ENCODE measurements at regions not wholly inside any gene's neighbourhood (a gene's known extent, or its start where the extent isn't known, plus 50 kb on each side); places are given as distances from the start of the nearest gene placed in this dataset.
A peak's percentile ranks its signal among the peaks of the same experiment; 100 is the strongest.
"Not testable (repeated sequence)": the region's sequence is repeated elsewhere in the genome, so short reads cannot be mapped to it uniquely, and the experiment has no call there.

DNA sequence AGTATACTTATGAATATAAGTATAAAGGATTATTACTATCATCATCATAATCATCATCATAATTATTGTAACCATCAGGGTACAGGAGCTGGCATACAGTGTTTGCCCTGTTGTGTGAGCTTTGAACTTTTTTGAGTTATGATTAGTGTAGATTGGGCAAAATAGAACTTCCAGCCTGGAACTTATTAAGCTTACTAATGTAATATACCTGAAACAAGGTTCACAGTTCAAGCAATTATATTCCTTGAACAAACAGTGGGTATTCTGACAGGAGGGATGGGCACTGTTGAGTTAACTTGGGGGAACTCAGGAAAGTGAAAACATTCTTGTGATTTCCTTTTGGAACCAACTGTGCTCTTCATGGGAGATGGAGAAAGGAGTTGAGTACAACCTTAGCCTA lies 680.0 kb downstream of the DOK5 start:
- no peak for TF ChIP-seq POLR2A (IDR thresholded peaks at IDR 0.05; ENCODE audit: low read depth, low read length)
- no peak for DNase-seq (ENCODE audit: insufficient read length, low spot score)
- FAIRE-seq: no peak

DNA sequence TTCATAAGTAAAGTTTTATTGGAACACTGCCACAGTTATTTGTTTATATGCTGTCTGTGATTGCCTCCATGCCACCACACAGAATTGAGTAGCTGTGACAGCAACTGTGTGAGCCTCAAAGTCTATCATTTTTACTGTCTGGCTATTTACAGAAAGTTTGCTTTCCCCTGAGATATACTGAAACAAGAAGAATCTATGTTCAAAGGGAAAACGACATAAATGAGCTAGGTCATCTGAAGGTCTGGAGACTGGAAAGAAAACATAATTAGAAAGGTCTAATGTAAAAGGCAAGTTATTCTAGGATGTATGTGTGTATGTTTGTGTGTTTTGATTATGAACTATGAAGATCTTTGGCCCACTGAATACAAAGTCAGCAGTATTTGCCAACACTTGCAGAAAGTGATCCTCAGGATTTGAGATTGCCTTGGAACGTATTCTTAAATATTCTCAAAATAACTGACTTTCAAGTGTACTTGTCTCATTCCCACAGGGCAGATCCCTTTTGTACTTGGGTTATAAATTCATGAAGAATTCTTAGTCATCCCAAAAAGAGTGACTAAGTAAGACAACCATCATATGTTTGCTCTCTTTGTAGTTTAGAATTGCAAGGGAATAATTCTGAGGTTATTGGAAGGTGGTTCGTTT lies 677.7 kb downstream of the DOK5 start:
- FAIRE-seq (peak; percentile 82), DNase-seq (ENCODE audit: insufficient read length, low spot score) (no peak)
- no peak for TF ChIP-seq POLR2A (IDR thresholded peaks at IDR 0.05; ENCODE audit: low read depth, low read length)

DNA sequence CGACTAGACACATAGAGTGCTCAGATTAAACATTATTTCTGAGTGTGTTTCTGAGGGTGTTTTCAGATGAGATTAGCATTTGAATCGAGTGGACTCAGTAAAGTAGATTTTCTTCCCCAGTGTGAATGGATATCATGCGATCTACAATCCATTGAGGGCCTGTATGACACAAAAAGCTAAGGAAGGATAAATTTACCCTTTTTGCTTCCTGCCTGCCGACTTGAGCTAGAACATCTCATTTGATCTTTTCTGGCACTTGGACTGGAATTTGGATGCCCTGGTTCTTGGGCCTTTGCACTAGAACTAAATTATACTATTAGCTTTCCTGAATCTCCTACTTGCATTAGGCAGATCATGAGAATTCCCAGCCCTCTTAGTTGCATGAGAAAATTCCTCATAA lies 675.8 kb downstream of the DOK5 start:
- FAIRE-seq (no peak), DNase-seq (ENCODE audit: insufficient read length, low spot score) (no peak)
- no peak for TF ChIP-seq POLR2A (IDR thresholded peaks at IDR 0.05; ENCODE audit: low read depth, low read length)

DNA sequence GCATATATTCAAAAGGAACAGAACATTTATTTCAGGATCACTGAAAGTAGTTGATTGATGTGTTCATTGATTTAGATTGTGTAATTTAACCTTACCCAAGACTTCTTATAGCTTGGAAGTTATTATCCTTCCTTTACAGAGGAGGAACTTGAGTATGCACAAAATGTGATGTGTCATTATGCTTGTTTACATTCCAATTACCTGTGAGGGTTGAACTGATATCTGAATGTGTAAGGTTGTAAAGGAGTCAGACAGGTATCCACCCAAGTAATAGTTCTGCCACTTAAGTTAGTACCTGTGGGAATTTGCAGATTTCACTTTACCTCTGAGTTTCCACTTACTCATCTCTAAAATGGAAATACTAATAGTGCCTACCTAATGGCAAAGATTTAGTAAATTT lies 668.2 kb downstream of the DOK5 start:
- no peak for TF ChIP-seq POLR2A (IDR thresholded peaks at IDR 0.05; ENCODE audit: low read depth, low read length)
- FAIRE-seq: peak; percentile 6
- no peak for DNase-seq (ENCODE audit: insufficient read length, low spot score)

DNA sequence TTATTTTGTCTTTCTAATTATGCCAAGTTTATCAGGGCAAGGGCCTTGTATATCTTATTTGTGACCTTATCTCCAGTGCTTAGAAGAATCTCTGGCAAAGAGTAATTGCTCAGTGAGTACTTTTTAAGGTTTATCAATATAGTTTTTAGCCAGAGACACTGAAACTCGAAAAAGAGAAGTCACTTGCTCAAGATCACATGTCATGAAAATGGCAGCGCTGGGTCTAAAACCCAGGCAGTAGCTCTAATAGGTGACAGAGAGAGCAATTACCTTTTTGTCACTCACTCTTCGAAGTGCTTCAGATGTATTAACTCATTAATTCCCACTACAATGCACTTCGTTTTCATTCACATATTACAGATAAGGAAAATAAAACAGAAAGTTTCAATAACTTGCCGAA lies 667.5 kb downstream of the DOK5 start:
- no peak for DNase-seq (ENCODE audit: insufficient read length, low spot score)
- no peak for TF ChIP-seq POLR2A (IDR thresholded peaks at IDR 0.05; ENCODE audit: low read depth, low read length)
- no peak for FAIRE-seq

DNA sequence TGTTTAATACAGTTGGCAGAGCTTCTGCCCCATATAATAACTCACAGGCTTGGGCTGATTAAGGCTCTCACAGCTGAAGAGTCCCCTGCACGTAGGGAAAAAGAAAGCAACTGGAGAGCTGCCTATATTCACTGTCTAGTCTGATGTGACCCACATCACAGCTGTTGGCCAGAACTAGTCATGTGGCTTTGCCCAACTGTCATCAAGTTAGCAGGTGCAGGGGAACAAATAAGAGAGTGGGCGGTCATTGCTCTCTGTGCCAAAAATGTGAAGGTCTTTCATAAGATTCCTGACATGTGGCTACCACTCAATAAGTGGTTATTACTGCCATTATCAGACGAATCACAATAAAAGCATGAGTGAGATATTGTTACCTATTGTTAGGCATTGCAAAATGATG lies 665.2 kb downstream of the DOK5 start:
- TF ChIP-seq POLR2A (IDR thresholded peaks at IDR 0.05; ENCODE audit: low read depth, low read length): no peak

DNA sequence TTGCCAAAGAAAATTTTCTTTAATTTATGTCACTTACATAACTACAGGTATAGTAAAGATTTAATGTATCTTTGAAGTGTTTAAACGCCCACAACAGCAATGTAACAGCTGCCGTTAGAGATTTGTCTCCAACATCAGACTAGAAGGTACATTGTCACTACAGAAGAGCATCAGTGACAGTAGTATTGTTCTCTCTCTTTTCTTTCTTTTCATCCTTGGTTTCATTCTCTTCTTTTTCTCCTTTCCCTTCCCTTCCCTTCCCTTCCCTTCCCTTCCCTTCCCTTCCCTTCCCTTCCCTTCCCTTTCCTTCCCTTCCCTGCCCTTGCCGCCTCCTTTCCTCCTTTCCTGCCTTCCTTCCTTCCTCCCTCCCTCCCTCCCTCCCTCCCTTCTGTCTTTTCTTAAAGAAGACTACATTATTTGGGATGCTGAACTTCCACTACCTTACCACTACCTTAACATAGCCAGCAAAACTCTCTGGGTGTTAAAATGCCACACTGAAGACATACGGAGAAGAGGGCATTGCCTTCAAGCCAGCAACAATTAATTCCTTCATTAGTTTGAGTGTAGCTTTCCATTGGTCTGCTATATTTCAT lies 663.9 kb downstream of the DOK5 start:
- no peak for TF ChIP-seq POLR2A (IDR thresholded peaks at IDR 0.05; ENCODE audit: low read depth, low read length)
- no peak for DNase-seq (ENCODE audit: insufficient read length, low spot score)
- FAIRE-seq: no peak

More for the DNA sequence above, 665.2 kb downstream of the DOK5 start:
- FAIRE-seq (no peak), DNase-seq (ENCODE audit: insufficient read length, low spot score) (no peak)

DNA sequence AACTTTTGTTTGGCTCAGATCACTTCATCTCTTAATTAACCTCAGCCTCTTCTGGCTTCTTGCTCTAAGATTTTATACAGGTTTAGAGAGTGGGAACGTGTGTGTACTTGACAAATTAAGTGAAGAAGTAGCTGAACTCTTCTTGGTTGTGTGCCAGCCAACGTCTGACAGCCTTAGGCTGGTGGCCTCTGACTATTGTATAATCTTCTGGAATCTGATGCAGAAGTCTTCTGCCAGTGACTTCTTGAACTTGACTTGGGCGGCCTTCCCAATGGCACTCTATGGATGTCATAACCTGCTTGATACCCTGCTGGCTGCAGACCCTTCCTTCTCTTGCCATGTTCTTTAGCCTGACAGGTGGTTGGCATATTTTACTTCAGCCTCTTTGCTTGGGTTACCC lies 660.5 kb downstream of the DOK5 start:
- FAIRE-seq: no peak

DNA sequence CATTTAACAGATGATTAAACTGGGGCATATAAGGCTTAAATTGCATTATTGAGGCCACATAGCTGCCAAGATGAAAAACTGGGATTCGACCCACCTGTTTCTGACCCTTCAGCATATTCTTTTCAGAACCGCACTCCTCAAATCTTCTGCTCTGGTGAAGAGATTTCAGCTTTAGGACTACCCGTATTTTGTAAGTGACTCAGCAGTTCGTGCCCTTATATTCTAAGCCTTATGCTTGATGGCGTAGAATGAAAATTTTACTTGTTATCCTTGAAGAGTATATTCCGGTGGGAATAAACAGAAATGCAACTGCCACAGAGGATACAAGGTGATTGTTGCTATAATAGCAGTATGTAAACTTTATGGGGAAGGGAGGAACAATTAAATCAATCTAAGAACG lies 657.1 kb downstream of the DOK5 start:
- no peak for FAIRE-seq

More for the DNA sequence above, 660.5 kb downstream of the DOK5 start:
- DNase-seq (ENCODE audit: insufficient read length, low spot score): no peak
- TF ChIP-seq POLR2A (IDR thresholded peaks at IDR 0.05; ENCODE audit: low read depth, low read length): no peak

DNA sequence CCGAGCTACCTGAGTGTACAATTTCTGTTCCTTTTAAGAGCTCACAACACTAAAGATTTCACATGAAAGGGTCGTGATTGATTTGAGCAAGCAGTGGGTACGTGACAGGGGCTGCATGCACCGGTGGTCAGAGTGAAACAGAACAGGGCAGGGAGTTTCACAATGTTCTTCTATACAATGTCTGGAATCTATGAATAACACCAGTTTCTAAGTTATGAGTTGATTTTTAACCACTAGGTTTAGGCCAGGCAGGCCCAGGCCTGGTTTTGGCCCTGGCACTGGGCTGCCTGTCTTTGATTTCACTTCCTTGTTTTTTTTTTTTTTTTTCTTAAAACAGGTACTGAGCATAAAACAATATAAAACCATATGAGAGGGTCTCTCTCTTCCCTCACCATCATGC lies 642.2 kb downstream of the DOK5 start:
- DNase-seq (ENCODE audit: insufficient read length, low spot score); FAIRE-seq: not testable (repeated sequence)

More for the DNA sequence above, 657.1 kb downstream of the DOK5 start:
- no peak for TF ChIP-seq POLR2A (IDR thresholded peaks at IDR 0.05; ENCODE audit: low read depth, low read length)
- no peak for DNase-seq (ENCODE audit: insufficient read length, low spot score)

DNA sequence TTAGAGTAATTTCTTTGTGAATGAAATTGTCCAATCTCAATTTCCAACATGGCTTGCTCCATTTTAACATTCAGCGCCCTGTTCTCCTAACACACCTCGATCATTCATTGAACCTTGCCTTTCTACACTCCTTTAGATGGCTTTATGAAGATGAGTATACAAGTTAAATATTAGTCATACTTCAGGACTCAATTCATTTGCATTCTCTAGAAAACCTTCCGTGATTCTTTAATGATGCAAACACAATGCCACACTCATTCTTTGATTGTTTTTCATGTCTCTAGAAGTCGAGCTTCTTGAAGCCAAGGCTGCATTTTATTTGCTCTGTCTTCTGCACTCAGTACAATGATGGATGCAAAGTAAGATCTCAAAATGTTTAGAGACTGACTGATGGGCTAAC lies 641.2 kb downstream of the DOK5 start:
- no peak for TF ChIP-seq POLR2A (IDR thresholded peaks at IDR 0.05; ENCODE audit: low read depth, low read length)
- DNase-seq (ENCODE audit: insufficient read length, low spot score): no peak
- no peak for FAIRE-seq

DNA sequence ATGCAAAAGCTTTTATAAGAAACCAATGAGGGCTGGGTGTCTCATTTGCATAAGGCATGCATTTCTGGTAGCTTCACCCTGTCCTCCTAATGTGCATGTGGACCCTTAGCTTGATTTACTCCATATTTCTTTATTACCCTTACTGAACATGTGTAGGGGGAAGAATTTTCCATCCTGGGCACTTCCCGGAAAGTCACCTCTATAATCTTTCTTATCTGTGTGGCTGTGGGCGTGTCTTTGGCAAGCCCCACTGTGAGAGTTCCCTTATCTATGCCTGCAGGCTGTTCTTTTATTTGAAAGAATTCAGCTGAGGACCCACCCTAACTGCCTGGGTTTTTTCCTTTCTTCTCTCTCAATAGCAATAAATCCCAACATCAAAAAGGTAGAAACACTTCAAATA lies 627.8 kb downstream of the DOK5 start:
- no peak for TF ChIP-seq POLR2A (IDR thresholded peaks at IDR 0.05; ENCODE audit: low read depth, low read length)
- FAIRE-seq (no peak), DNase-seq (ENCODE audit: insufficient read length, low spot score) (no peak)

DNA sequence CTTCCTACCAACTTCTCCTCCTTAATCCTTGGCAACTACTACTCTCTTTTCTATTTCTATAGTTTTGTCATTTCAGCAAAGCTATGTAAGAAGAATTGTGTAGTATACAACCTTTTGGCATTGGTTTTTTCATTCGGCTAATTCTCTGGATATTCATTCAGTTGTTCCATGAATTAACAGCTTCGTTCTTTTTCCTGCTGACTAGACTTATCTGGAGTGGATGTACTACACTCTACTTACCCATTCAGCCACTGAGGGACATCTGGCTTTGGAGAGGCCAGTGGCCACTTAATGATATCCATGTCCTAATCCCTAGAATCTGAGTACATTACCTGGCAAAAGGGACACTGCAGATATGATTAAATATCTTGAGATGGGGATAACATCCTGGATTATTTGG lies 623.9 kb downstream of the DOK5 start:
- TF ChIP-seq POLR2A (IDR thresholded peaks at IDR 0.05; ENCODE audit: low read depth, low read length): no peak
- FAIRE-seq (no peak), DNase-seq (ENCODE audit: insufficient read length, low spot score) (no peak)

DNA sequence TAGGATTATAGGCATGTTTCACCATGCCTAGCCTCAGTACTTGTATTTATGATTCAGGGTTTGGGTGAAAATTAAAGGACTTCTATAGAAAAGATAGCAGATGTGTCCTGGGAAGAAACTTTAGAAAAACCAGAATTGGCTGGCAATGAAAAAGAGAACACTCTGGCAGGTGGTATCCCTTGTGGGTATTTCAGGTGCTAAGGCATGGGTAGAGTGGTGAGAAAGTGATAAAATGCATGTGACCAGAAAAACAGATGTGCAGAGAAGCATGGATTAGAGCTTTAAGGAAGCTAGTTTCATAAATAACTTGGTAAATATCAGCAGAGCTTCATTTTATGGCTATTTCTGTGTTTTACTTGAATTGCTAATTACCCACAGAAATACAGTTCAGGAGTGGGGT lies 622.2 kb downstream of the DOK5 start:
- DNase-seq (ENCODE audit: insufficient read length, low spot score) (no peak), FAIRE-seq (no peak)
- no peak for TF ChIP-seq POLR2A (IDR thresholded peaks at IDR 0.05; ENCODE audit: low read depth, low read length)

DNA sequence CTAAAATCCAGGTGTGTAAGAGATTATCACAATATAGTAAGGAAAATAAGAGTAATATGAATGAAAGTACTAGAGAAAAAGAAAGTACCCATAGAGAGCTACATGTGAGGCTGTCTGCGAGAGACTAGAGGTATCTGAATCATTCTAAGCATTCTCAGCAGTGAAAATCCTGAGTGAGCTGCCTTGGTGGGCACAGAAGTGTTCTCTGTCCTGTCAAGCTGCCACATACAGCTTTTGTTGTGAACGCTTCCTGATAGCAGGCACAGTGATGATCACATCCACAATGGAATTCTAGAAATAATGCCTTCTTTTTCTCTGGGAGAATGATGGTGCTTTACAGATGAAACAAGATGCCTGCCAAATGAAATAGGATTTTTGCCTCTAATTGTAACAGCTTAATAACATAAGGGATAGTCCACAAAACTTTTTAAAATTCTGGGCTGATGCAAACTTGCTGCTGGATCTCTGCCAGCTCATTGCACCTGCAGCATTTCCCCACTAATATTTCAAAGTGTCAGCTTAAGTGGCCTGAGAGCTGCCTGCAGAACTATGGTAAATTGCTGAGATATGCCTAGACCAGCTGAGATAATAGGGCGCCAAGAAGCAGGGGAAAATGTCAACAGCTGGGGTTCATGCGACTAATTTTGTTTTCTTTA lies 620.5 kb downstream of the DOK5 start:
- DNase-seq (ENCODE audit: insufficient read length, low spot score): no peak
- peak; percentile 52 for FAIRE-seq
- TF ChIP-seq POLR2A (IDR thresholded peaks at IDR 0.05; ENCODE audit: low read depth, low read length): no peak
